Kidney tubule cell (primary cell): ENCODE measurements at regions not wholly inside any gene's neighbourhood (a gene's known extent, or its start where the extent isn't known, plus 50 kb on each side); places are given as distances from the start of the nearest gene placed in this dataset.

Experiments
- DNase-seq: peaks from one replicate; pipeline ENCODE4 v3.0.0-alpha.2; 2018; ENCODE audit warnings: low spot score

GRCh38 chr1:188429386-188429785 is 1600.6 kb downstream of the PLA2G4A start:
- no peak for DNase-seq

GRCh38 chr1:188432427-188432826 is 1603.7 kb downstream of the PLA2G4A start:
- no peak for DNase-seq

DNA sequence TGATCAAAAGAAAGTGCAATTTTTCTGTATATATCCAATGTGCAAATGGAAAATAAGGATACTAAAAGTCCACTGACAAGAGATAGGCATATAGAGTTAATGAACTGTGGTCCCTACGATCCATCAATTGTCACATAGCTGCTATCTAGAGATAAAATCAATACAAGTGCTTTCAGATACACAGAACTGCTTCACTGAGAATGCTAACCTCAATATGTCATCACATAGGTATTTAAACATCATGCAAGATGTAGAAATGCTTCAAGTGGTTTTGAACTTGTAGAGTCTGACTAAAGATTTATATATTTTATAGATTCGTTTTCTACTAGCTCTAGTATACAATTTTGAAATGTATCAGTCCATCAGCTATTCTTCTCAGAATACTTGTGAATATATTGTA is 1604.7 kb downstream of the PLA2G4A start:
- DNase-seq: peak; percentile 2

GRCh38 chr1:188444526-188444925 is 1615.8 kb downstream of the PLA2G4A start:
- DNase-seq: no peak

GRCh38 chr1:188462837-188463236 is 1634.1 kb downstream of the PLA2G4A start:
- no peak for DNase-seq

- no peak for DNase-seq
Observed at GRCh38 chr1:188463919-188464318, 1635.2 kb downstream of the PLA2G4A start.

DNA sequence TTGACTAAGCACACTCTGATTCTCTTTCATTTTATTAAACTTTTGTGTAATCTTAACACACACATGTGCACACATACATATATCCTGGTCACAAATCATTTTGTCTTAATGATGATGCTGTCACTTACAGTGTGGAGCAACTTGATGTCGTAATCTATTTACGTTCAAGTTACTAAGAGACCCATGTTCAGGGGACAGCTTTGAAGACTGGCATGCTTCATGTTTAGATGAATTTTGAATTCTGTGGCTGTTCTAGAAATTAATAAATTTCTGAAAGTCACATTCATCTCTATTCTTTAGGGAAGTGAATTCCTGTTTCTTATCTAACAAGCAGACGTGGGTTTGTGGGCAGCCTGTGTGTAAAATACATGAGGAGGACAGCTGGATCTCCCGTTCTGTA is 1637.8 kb downstream of the PLA2G4A start:
- no peak for DNase-seq

DNA sequence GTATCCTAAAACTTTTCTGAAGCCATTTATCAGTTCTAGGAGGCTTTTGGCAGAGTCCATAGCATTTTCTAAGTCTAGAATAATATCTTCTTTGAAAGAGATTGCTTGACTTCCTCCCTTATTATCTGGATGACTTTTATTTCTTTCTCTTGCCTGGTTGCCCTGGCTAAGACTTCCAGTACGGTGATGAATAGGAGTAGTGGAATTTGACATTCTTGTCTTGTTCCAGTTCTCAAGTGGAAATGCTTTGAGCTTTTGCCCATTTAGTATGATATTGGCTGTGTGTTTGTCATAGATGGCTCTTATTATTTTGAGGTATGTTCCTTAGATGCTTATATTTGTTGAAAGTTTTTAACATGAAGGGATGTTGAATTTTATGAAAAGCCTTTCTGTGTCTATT is 1647.9 kb downstream of the PLA2G4A start:
- no peak for DNase-seq

DNA sequence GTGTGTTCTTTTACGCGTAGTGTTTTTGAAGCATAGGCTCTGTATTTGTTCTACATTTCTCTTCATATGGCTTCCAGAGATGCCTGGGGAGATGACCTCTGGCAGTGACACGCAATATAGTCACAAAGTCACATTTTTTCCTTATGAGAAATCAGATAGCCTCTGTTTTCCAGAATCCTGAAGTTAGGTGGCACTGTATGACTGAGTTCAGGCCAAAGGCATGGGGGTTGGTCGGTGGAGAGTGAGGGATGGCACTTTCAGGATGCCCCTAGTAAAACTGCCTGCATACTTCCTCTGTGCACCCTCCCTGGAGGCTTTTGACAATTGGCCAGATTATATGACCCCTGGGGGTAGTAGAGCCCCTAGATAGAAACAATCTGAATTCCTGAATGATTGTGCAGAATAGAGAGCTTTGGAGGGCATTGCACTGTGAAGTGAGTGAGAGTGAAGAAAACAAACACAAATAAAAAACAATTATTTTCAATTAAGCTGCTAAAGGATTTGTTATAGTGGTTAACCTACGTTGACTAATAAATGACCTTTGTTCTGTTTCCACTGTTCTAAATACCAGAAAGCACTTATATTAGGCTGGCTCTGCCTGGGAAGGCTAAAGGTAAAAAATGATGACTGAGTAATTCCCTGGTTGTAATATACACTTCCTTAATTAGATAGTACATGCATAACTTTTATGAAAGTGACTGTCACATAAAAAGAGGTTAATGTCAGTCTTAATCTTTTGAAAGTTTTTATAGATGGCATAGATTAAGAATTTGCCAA is 1660.8 kb downstream of the PLA2G4A start:
- DNase-seq: peak; percentile 52

GRCh38 chr1:188496506-188496905 is 1667.8 kb downstream of the PLA2G4A start:
- DNase-seq: no peak

DNA sequence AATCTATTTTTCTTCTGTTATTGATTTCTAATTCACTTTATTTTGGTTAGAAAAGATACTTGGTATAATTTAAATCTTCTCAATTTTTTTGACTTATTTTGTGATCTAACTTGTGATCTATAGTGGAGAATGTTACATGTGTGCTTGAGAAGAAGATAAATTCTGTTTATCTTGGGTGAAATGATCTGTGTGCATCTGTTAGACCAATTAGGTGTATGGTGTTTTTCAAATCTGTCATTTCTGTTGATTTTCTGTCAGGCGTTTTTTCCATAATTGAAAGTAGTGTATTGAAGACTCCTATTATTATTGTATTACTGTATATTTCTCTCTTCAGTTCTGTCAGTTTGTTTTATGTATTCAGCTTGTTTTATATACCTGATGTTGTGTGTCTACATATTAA is 1668.3 kb downstream of the PLA2G4A start:
- DNase-seq: no peak

GRCh38 chr1:188499690-188500089 is 1670.9 kb downstream of the PLA2G4A start:
- no peak for DNase-seq

DNA sequence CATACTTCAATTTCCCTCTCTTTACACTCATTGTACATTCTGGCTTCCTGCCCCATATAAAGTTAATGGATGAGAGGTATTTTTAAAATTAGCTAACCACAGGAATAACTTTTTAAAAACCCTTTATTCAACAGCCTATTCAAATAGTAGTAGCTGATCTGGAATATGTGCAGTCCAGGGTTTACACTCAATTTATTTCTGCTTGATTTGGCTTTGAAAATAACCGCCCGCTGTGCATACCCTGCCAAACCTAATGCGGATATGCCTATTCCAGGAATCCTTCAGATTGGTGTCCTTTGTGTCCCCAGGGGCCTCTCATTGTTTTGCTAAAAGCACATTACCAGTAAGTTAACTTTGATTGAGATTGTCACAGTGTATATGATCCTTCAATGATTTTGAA is 1686.2 kb downstream of the PLA2G4A start:
- no peak for DNase-seq

GRCh38 chr1:188517139-188517538 is 1688.4 kb downstream of the PLA2G4A start:
- DNase-seq: no peak

DNA sequence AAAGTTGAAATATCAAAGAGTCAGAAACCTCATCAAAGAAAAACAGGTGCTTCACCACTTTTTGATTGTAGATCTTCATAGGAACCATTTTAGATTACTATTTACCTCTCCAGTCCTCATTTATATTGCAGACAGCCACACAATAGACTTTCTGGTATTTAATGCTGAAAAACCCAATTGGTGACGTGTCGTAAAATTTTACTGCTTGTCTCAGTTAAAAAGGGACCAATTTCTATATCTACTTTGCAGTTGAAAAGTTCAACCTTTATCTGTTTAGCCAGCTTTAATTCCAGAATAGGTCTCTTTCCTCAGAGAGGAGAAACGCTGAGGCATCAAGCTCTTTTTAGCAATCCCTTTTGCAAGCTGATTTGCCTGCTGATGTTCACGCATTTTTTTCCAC is 1722.4 kb downstream of the PLA2G4A start:
- DNase-seq: no peak

DNA sequence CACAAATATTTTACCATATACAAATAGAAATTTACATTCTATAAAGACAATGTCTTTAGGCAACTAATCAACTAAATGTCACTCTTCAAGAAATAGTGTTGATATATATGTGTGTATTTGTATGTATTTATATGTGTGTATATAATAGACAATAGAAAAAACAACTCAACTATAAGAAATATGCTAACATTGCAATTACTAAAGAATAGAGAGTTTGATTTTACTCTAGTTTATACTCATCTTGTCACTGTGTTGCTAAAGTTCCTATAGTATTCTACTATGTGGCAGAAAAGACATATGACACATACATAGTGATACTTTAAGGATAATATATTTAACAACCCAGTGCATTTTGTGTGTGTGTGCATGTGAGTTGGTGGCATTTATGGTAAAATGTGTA is 1728.3 kb downstream of the PLA2G4A start:
- no peak for DNase-seq

DNA sequence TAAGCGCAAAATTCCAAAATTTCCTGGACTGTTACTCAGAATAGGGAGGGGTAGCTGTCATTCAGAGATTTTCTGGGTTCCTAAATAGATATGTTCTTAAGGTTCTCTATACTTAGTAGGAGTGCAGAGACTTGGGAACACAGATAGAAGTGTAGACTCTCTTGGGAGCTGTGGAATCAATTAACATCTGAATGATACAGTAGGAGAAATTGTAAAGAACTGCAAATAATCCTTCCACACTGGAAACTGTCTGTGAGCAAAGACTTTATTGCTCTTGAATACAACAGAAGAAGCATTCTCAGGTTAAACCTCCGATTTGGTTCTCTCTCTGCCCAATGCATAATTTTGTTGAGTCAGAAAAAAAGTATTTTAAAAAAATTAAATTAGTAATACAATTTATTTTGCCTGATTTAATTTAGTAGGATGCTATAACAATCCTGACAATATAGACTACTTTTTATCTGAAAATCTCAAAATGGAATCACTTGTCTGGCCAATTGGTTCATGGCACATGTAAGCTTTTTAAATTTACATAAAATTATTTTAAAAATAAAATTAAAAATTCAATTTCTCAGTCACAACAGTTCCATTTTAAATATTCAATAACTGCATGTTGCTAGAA is 1754.3 kb downstream of the PLA2G4A start:
- DNase-seq: no peak

- DNase-seq: no peak
Observed at GRCh38 chr1:188584119-188584518, 1755.4 kb downstream of the PLA2G4A start.

- no peak for DNase-seq
Observed at GRCh38 chr1:188590641-188591040, 1761.9 kb downstream of the PLA2G4A start.

- peak; percentile 6 for DNase-seq
Observed at GRCh38 chr1:188594542-188595235, 1765.9 kb downstream of the PLA2G4A start.

- no peak for DNase-seq
Observed at GRCh38 chr1:188599313-188599712, 1770.6 kb downstream of the PLA2G4A start.

- DNase-seq: no peak
Observed at GRCh38 chr1:188611432-188611831, 1782.7 kb downstream of the PLA2G4A start.

- DNase-seq: no peak
Observed at GRCh38 chr1:188615321-188615720, 1786.6 kb downstream of the PLA2G4A start.
